Dendritic cell treated with granulocyte-macrophage colony-stimulating factor and Interleukin-4, amounts not matched to agents 40 ng/mL and 50 ng/mL, for 4 days (primary cell): ENCODE measurements at regions not wholly inside any gene's neighbourhood (a gene's known extent, or its start where the extent isn't known, plus 50 kb on each side); places are given as distances from the start of the nearest gene placed in this dataset.
"Not testable (repeated sequence)": the region's sequence is repeated elsewhere in the genome, so short reads cannot be mapped to it uniquely, and the experiment has no call there.

Experiments used
- H3K27ac Mint-ChIP-seq: one replicate; pipeline ENCODE4 v1.8.0; 2022; ENCODE audit warnings: mild to moderate bottlenecking, mixed read lengths
- H3K27me3 Mint-ChIP-seq: one replicate; pipeline ENCODE4 v1.8.0; 2022; ENCODE audit warnings: mild to moderate bottlenecking, mixed read lengths
- H3K36me3 Mint-ChIP-seq: one replicate; pipeline ENCODE4 v1.8.0; 2022; ENCODE audit warnings: low read depth, mixed read lengths
- H3K4me1 Mint-ChIP-seq: one replicate; pipeline ENCODE4 v1.8.0; 2022; ENCODE audit warnings: low read depth, mixed read lengths
- H3K4me3 Mint-ChIP-seq: one replicate; pipeline ENCODE4 v1.8.0; 2022; ENCODE audit warnings: mild to moderate bottlenecking, moderate library complexity, mixed read lengths
- H3K9me3 Mint-ChIP-seq: one replicate; pipeline ENCODE4 v1.8.0; 2022; ENCODE audit warnings: mixed read lengths
- intact Hi-C: fragments of 100-400 bp; cut with micrococcal nuclease; formaldehyde crosslinking; loops from one replicate; pipeline ENCODE4 v1.15.0; 2022

- Mint-ChIP-seq H3K27me3 (no peaks in the 10 kb centered on the region), H3K27ac (no peak overlapping the region), H3K9me3 (no peaks in the 10 kb centered on the region), H3K4me3 (no peak overlapping the region), H3K36me3 (no peaks in the 10 kb centered on the region), H3K4me1 (no peaks in the 10 kb centered on the region)
- intact Hi-C loops, result loop anchor here (5.0 kb wide), 1 partner anchor 220 kb away; no protein-coding TSS in a partner anchor
Observed at GRCh38 chr4:81687471-81687870, 215.8 kb upstream of the RASGEF1B start.

GRCh38 chr4:81685104-81685503 is 213.4 kb upstream of the RASGEF1B start:
- no peaks in the 10 kb centered on the region for H3K27me3 Mint-ChIP-seq
- no peak overlapping the region for H3K4me3 Mint-ChIP-seq
- no peaks in the 10 kb centered on the region for H3K9me3 Mint-ChIP-seq
- no peaks in the 10 kb centered on the region for H3K4me1 Mint-ChIP-seq
- intact Hi-C loops, result loop anchor here (5.0 kb wide), 1 partner anchor 218 kb away; no protein-coding TSS in a partner anchor
- no peaks in the 10 kb centered on the region for H3K36me3 Mint-ChIP-seq
- no peak overlapping the region for H3K27ac Mint-ChIP-seq

GRCh38 chr4:81684352-81684751 is 212.6 kb upstream of the RASGEF1B start:
- Mint-ChIP-seq H3K27me3 (no peaks in the 10 kb centered on the region), H3K9me3 (no peaks in the 10 kb centered on the region), H3K4me3 (no peak overlapping the region), H3K27ac (no peak overlapping the region), H3K4me1 (no peaks in the 10 kb centered on the region), H3K36me3 (no peaks in the 10 kb centered on the region)
- intact Hi-C loops, result no loop called here

- intact Hi-C loops, result no loop called here
- no peak overlapping the region for H3K4me3 Mint-ChIP-seq
- no peaks in the 10 kb centered on the region for H3K9me3 Mint-ChIP-seq
- H3K27ac Mint-ChIP-seq, result no peak overlapping the region
- H3K27me3 Mint-ChIP-seq, result no peaks in the 10 kb centered on the region
- no peaks in the 10 kb centered on the region for H3K36me3 Mint-ChIP-seq
- H3K4me1 Mint-ChIP-seq, result no peaks in the 10 kb centered on the region
Observed at GRCh38 chr4:81682492-81682891, 210.8 kb upstream of the RASGEF1B start.

- Mint-ChIP-seq H3K4me1 (no peaks in the 10 kb centered on the region), H3K27me3 (no peaks in the 10 kb centered on the region), H3K9me3 (no peaks in the 10 kb centered on the region), H3K4me3 (no peak overlapping the region), H3K27ac (no peak overlapping the region), H3K36me3 (no peaks in the 10 kb centered on the region)
- intact Hi-C loops, result no loop called here
Observed at GRCh38 chr4:81679315-81679714, 207.6 kb upstream of the RASGEF1B start.

GRCh38 chr4:81678801-81679200 is 207.1 kb upstream of the RASGEF1B start:
- Mint-ChIP-seq H3K27me3 (no peaks in the 10 kb centered on the region), H3K4me3 (no peak overlapping the region), H3K9me3 (no peaks in the 10 kb centered on the region), H3K36me3 (no peaks in the 10 kb centered on the region), H3K4me1 (no peaks in the 10 kb centered on the region), H3K27ac (no peak overlapping the region)
- intact Hi-C loops, result no loop called here

- Mint-ChIP-seq H3K27me3 (no peaks in the 10 kb centered on the region), H3K4me1 (no peaks in the 10 kb centered on the region), H3K27ac (no peak overlapping the region), H3K36me3 (no peaks in the 10 kb centered on the region), H3K9me3 (no peaks in the 10 kb centered on the region), H3K4me3 (no peak overlapping the region)
- intact Hi-C loops, result no loop called here
Observed at GRCh38 chr4:81676537-81676936, 204.8 kb upstream of the RASGEF1B start.

GRCh38 chr4:81675791-81676393 is 204.2 kb upstream of the RASGEF1B start:
- Mint-ChIP-seq H3K4me1 (no peaks in the 10 kb centered on the region), H3K27me3 (no peaks in the 10 kb centered on the region), H3K36me3 (no peaks in the 10 kb centered on the region), H3K27ac (no peak overlapping the region), H3K4me3 (no peak overlapping the region), H3K9me3 (no peaks in the 10 kb centered on the region)
- intact Hi-C loops, result no loop called here

- no peaks in the 10 kb centered on the region for H3K9me3 Mint-ChIP-seq
- no peaks in the 10 kb centered on the region for H3K27me3 Mint-ChIP-seq
- no peak overlapping the region for H3K4me3 Mint-ChIP-seq
- no peaks in the 10 kb centered on the region for H3K36me3 Mint-ChIP-seq
- intact Hi-C loops, result no loop called here
- H3K27ac Mint-ChIP-seq, result no peak overlapping the region
- no peaks in the 10 kb centered on the region for H3K4me1 Mint-ChIP-seq
Observed at GRCh38 chr4:81673961-81674360, 202.3 kb upstream of the RASGEF1B start.

GRCh38 chr4:81668328-81668727 is 196.6 kb upstream of the RASGEF1B start:
- H3K27me3 Mint-ChIP-seq, H3K4me3 Mint-ChIP-seq, H3K4me1 Mint-ChIP-seq, intact Hi-C loops, H3K36me3 Mint-ChIP-seq, H3K27ac Mint-ChIP-seq, H3K9me3 Mint-ChIP-seq: not testable (repeated sequence)

- Mint-ChIP-seq H3K4me1 (no peaks in the 10 kb centered on the region), H3K27me3 (no peaks in the 10 kb centered on the region), H3K4me3 (no peak overlapping the region), H3K27ac (no peak overlapping the region), H3K36me3 (no peaks in the 10 kb centered on the region), H3K9me3 (no peaks in the 10 kb centered on the region)
- intact Hi-C loops, result no loop called here
Observed at GRCh38 chr4:81667539-81667938, 195.8 kb upstream of the RASGEF1B start.

- Mint-ChIP-seq H3K9me3 (no peaks in the 10 kb centered on the region), H3K4me1 (no peaks in the 10 kb centered on the region), H3K27ac (no peak overlapping the region), H3K27me3 (no peaks in the 10 kb centered on the region), H3K36me3 (no peaks in the 10 kb centered on the region), H3K4me3 (no peak overlapping the region)
- intact Hi-C loops, result no loop called here
Observed at GRCh38 chr4:81666491-81666890, 194.8 kb upstream of the RASGEF1B start.

- no peaks in the 10 kb centered on the region for H3K36me3 Mint-ChIP-seq
- H3K4me1 Mint-ChIP-seq, result no peaks in the 10 kb centered on the region
- no peak overlapping the region for H3K4me3 Mint-ChIP-seq
- H3K27ac Mint-ChIP-seq, result no peak overlapping the region
- no peaks in the 10 kb centered on the region for H3K27me3 Mint-ChIP-seq
- intact Hi-C loops, result no loop called here
- H3K9me3 Mint-ChIP-seq, result no peaks in the 10 kb centered on the region
Observed at GRCh38 chr4:81665649-81666048, 193.9 kb upstream of the RASGEF1B start.

- intact Hi-C loops, result no loop called here
- H3K27ac Mint-ChIP-seq, result no peak overlapping the region
Observed at GRCh38 chr4:81665045-81665444, 193.3 kb upstream of the RASGEF1B start.

GRCh38 chr4:81664079-81664478 is 192.4 kb upstream of the RASGEF1B start:
- Mint-ChIP-seq H3K4me1 (no peaks in the 10 kb centered on the region), H3K36me3 (no peaks in the 10 kb centered on the region), H3K27ac (no peak overlapping the region), H3K27me3 (no peaks in the 10 kb centered on the region), H3K4me3 (no peak overlapping the region), H3K9me3 (no peaks in the 10 kb centered on the region)
- intact Hi-C loops, result no loop called here

More at GRCh38 chr4:81665045-81665444, 193.3 kb upstream of the RASGEF1B start:
- Mint-ChIP-seq H3K27me3 (no peaks in the 10 kb centered on the region), H3K9me3 (no peaks in the 10 kb centered on the region), H3K4me3 (no peak overlapping the region), H3K4me1 (no peaks in the 10 kb centered on the region), H3K36me3 (no peaks in the 10 kb centered on the region)
